NCI-H2081 (cell line): ENCODE measurements at regions not wholly inside any gene's neighbourhood (a gene's known extent, or its start where the extent isn't known, plus 50 kb on each side); places are given as distances from the start of the nearest gene placed in this dataset.

Source experiments
- DNase-seq, 2 experiments: peaks; one replicate each; lab custom pipeline; 2025; lab: John Stamatoyannopoulos, UW

DNA sequence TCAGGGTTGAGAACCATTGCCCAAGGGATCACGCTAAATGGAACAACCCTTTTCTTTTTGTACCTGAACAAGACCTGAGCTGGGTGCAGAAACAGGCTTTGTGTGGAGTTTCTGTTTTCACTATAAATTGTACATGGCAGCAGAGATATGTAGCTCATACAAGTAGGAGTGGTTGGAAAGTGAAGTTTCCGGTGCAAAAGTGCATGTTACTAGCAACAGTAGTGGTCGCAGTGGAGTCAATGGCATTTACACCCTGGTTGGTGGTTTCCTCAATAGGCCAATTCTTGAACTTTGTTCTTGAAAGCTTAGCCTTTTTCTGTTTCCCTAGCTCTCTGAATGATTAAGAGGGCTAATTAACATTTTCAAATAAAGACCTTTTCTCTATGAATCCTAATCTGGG is 170.7 kb downstream of the NEBL start:
- DNase-seq, result no peak

DNA sequence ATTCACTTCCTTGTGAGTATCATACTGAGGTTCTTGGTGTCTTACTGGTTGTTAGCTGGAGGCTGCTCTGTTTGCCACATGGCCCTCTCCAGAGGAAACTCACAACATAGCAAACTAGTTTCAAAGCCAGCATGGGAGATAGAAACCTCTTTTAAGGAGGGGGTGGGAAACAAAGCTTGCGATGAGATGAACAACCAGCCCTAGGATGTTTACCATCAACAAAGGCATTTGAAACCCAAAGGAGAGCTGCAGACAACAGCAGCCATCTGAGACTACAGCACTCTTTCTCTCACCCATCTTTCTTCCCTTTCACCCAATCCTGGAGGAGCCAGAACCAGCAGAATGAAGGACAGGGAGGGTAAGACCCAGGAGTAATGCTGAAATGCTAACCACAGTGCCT is 182.1 kb downstream of the NEBL start:
- no peak for DNase-seq

DNA sequence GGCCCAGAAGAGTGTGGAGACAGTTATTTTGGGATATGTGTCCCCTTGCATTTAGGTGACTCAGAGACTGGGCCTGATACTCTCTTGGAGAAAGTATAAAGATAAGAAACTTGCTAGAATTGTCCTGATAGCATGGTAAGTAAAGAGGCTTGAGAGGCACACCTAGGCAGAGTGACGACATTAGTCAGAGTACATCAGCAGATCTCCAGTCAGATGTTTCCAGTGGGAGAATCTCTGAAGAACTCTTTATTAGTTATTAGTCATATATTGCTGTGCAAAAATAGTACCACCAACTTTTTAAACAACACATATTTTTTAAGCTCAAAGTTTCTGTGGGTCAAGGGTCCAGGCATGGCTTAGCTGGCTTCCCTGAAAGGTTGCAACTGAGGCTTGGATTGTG is 182.6 kb downstream of the NEBL start:
- DNase-seq, result no peak

GRCh38 chr10:20713420-20713819 is 183.7 kb downstream of the NEBL start:
- DNase-seq, result no peak

GRCh38 chr10:20712774-20713173 is 184.3 kb downstream of the NEBL start:
- no peak for DNase-seq

GRCh38 chr10:20709708-20710107 is 187.4 kb downstream of the NEBL start:
- DNase-seq, result no peak

GRCh38 chr10:20708305-20708704 is 188.8 kb downstream of the NEBL start:
- no peak for DNase-seq

DNA sequence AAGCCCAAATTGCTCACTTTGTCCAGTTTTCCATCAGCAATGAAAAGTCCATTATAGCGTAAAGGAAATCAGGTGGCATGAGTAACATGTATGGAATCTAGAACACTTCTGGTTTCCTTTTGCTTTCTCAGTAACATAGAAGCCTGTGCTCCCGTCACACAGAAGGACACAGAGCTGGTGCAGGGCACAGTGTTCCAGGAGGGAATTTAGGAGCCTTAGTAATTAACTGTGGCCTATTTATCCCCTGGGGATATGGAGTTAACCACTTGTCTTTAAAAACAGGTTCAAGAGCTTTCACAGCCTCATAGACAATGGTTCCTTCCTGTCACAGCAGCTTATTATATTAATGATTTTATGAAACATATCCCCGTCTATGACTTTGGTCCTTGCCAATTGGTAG is 189.9 kb downstream of the NEBL start:
- no peak for DNase-seq

GRCh38 chr10:20698837-20699236 is 198.3 kb downstream of the NEBL start:
- DNase-seq, result no peak

GRCh38 chr10:20694296-20694695 is 202.8 kb downstream of the NEBL start:
- DNase-seq, result no peak

DNA sequence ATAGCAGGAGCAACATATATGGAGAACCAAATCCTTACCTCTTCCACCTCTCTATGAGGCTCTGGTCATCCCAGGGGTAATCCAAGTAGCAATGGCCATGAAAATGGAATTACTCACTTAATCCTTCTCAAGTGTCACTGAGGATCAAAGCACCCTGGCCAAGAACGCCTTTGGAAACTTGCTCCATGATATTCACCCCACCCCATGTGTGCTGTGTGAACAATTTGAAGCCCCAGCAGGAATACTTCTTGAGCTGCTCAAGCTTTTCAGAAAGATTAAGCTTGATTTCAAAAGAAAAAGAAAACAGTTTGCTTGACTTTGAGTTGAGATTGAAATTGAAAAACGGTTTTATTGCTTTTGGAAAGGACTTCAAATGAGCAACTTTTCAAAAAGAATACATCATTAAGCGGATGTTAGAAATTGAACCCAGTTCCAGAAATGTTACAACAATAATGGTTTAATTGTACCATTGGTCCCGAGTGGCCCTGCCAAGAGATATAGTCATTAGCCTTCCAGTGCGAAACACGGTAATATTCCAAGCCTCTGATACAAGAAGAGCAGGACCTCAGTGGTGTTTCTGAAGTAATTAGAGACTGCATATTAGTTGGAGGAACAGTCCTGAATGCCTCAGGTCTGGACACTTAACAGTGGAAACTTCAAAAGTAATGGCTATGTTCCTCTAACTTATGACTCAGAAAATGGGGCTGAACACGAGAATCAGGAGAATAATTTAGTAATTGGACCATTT is 208.1 kb downstream of the NEBL start:
- DNase-seq, result no peak

GRCh38 chr10:20686015-20686635 is 211.0 kb downstream of the NEBL start:
- no peak for DNase-seq

GRCh38 chr10:20685462-20685861 is 211.6 kb downstream of the NEBL start:
- no peak for DNase-seq

GRCh38 chr10:20683345-20683744 is 213.8 kb downstream of the NEBL start:
- DNase-seq, result no peak

- DNase-seq, result no peak
Observed at GRCh38 chr10:20682782-20683181, 214.3 kb downstream of the NEBL start.

DNA sequence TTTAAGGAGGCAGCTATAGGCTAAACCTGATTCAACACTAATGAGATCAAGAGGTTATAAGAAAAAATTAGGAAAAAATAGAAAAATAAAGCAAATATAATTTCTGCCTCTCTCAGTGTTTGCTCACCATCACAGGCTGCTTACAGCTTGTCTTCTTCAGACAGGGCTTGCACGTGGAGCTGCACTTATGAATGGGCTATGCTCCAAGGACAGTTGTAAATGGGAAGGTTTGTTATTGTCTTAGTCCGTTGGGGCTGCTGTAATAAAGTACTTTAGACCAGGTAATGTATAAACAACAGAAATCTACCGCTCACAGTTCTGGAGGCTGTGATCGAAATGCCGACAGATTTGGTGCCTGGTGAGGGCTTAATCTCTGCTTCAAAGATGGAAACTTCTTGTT is 219.8 kb downstream of the NEBL start:
- no peak for DNase-seq

DNA sequence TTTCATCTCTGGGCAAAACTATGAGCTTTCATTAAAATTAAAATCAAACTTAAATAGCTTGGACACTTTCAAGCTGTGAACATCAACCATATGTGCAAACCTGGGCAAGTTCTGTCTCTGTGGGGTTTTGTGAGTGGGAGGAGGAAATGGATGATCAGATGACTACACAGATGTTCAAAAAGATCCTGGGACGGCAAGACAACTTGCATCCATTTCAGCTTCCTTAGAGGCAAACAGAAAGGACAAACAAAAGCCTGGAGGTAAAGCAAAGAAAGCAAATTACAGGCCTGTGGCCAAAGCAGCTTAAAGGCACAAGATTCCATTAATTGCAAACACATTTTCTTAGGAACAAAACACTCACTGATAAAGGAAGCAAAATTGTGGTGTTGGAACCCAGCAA is 222.2 kb downstream of the NEBL start:
- no peak for DNase-seq

- no peak for DNase-seq
Observed at GRCh38 chr10:20673175-20673574, 223.9 kb downstream of the NEBL start.

DNA sequence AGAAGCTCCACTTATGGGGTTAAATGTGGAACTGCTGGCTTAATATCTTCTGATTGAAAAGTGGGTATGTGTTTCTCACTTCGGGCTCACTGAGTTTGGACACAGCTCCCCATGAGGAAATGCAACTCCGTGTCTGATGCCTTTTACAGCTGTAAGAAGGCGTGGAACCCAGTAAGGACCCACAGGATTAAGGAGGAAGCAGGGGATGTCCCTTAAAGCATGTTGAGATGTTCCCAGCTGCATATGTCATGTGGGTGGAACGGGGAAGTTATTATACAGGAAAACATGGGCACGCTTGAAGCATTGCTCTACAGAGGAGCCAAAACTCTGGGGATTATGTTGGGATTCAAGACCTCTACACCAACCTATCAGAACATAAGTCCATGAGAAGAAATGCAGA is 224.4 kb downstream of the NEBL start:
- DNase-seq, result no peak

DNA sequence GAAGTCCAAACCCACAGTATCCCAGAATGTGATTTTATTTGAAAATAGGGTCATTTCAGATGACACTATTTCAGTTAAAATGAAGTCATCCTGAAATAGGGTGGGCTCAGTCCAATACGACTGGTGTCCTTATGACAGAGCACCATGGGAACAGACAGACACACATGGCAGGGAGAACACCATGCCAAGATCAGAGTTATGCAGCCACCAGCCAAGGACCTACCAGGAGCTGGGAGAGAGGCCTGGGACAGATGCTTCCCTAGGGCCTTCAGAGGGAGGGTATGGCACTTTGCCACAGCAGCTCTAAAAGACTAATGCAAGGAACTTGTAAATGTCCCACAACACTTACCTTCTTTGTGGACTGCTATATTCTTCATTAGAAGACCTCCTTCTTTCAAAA is 226.5 kb downstream of the NEBL start:
- no peak for DNase-seq

- DNase-seq, result no peak
Observed at GRCh38 chr10:20668985-20669384, 228.1 kb downstream of the NEBL start.

GRCh38 chr10:20662742-20663141 is 234.4 kb downstream of the NEBL start:
- DNase-seq, result no peak

GRCh38 chr10:20659225-20659624 is 237.9 kb downstream of the NEBL start:
- DNase-seq, result no peak

GRCh38 chr10:20658158-20658557 is 239.0 kb downstream of the NEBL start:
- no peak for DNase-seq
